Peyer's patch (tissue), 4 donors: ENCODE measurements at regions not wholly inside any gene's neighbourhood (a gene's known extent, or its start where the extent isn't known, plus 50 kb on each side); places are given as distances from the start of the nearest gene placed in this dataset.

Experiments
- POLR2A ChIP-seq, 2 donors: fragments of 450-650 bp; IDR thresholded peaks; one replicate each; pipeline ENCODE4 v1.5.1; 2017; ENCODE audit warnings: antibody characterized with exemption in 2 of 2, mild to moderate bottlenecking in 2 of 2, moderate library complexity in 2 of 2
- TF ChIP-seq, protein P1 (sequence below), 6 experiments: fragments of 450-650 bp in 4 of 6; fragments of 200-600 bp in 2 of 6; sonication (generic) in 1 of 6; IDR thresholded peaks; one replicate each; pipeline ENCODE4 v1.5.1; 2017 to 2019; ENCODE audit warnings: antibody characterized with exemption in 6 of 6, mild to moderate bottlenecking in 3 of 6, moderate library complexity in 1 of 6

DNA sequence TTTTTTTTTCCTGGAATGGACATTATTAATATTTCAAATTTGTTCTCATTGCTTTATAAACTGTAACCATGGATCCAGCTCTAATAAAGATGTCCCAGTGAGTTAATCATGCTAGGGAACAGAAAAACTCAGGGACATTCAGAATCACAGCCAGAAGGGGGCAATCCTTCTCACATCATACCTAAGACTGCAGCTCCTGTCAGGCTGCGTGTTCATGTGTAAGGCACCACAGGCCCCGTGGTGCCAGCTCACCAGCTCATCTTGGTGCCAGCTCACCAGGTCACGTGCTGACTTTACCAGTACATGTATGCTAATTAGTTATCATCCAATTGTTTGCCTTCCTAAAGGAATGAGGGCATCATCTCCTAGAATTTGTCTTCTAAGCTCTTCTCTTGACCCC, 84.7 kb upstream of the NEDD4L start:
- TF ChIP-seq, protein P1, sequence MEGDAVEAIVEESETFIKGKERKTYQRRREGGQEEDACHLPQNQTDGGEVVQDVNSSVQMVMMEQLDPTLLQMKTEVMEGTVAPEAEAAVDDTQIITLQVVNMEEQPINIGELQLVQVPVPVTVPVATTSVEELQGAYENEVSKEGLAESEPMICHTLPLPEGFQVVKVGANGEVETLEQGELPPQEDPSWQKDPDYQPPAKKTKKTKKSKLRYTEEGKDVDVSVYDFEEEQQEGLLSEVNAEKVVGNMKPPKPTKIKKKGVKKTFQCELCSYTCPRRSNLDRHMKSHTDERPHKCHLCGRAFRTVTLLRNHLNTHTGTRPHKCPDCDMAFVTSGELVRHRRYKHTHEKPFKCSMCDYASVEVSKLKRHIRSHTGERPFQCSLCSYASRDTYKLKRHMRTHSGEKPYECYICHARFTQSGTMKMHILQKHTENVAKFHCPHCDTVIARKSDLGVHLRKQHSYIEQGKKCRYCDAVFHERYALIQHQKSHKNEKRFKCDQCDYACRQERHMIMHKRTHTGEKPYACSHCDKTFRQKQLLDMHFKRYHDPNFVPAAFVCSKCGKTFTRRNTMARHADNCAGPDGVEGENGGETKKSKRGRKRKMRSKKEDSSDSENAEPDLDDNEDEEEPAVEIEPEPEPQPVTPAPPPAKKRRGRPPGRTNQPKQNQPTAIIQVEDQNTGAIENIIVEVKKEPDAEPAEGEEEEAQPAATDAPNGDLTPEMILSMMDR (IDR thresholded peaks at IDR 0.05), result peak in 4 of 6 experiments; percentile 32 to 66 (median 55)
- TF ChIP-seq POLR2A (IDR thresholded peaks at IDR 0.05), result no peak
